Fibroblast of skin of back (primary cell): ENCODE measurements at regions not wholly inside any gene's neighbourhood (a gene's known extent, or its start where the extent isn't known, plus 50 kb on each side); places are given as distances from the start of the nearest gene placed in this dataset.
A peak's percentile ranks its signal among the peaks of the same experiment; 100 is the strongest.
"Not testable (repeated sequence)": the region's sequence is repeated elsewhere in the genome, so short reads cannot be mapped to it uniquely, and the experiment has no call there.

Experiments used
- DNase-seq: peaks from one replicate; pipeline ENCODE4 v3.0.0-alpha.2; 2013

- DNase-seq, result no peak
These were observed 204.3 kb upstream of the RSPO3 start for GRCh38 chr6:126914172-126914571.

- DNase-seq, result no peak
These were observed 203.7 kb upstream of the RSPO3 start for GRCh38 chr6:126914801-126915200.

- peak; percentile 95 for DNase-seq
These were observed 198.5 kb upstream of the RSPO3 start for GRCh38 chr6:126919947-126920346.

GRCh38 chr6:126923807-126924206 lies 194.7 kb upstream of the RSPO3 start:
- DNase-seq, result no peak

- DNase-seq, result no peak
These were observed 191.5 kb upstream of the RSPO3 start for GRCh38 chr6:126926926-126927325.

- no peak for DNase-seq
These were observed 190.6 kb upstream of the RSPO3 start for GRCh38 chr6:126927841-126928240.

GRCh38 chr6:126937426-126937825 lies 181.0 kb upstream of the RSPO3 start:
- DNase-seq, result no peak

GRCh38 chr6:126939784-126940183 lies 178.7 kb upstream of the RSPO3 start:
- DNase-seq, result no peak

GRCh38 chr6:126941751-126942150 lies 176.7 kb upstream of the RSPO3 start:
- DNase-seq, result no peak

- no peak for DNase-seq
These were observed 174.0 kb upstream of the RSPO3 start for GRCh38 chr6:126944512-126944911.

GRCh38 chr6:126945150-126945685 lies 173.3 kb upstream of the RSPO3 start:
- DNase-seq, result no peak

GRCh38 chr6:126945812-126946360 lies 172.6 kb upstream of the RSPO3 start:
- no peak for DNase-seq

- DNase-seq, result no peak
These were observed 171.4 kb upstream of the RSPO3 start for GRCh38 chr6:126947070-126947469.

GRCh38 chr6:126949786-126950185 lies 168.7 kb upstream of the RSPO3 start:
- peak; percentile 27 for DNase-seq

- no peak for DNase-seq
These were observed 162.8 kb upstream of the RSPO3 start for GRCh38 chr6:126955621-126956020.

GRCh38 chr6:126957721-126958120 lies 160.8 kb upstream of the RSPO3 start:
- DNase-seq, result no peak

GRCh38 chr6:126959765-126960164 lies 158.7 kb upstream of the RSPO3 start:
- no peak for DNase-seq

- DNase-seq, result no peak
These were observed 155.2 kb upstream of the RSPO3 start for GRCh38 chr6:126963077-126963809.

GRCh38 chr6:126967296-126968005 lies 151.0 kb upstream of the RSPO3 start:
- no peak for DNase-seq

- DNase-seq, result no peak
These were observed 142.1 kb upstream of the RSPO3 start for GRCh38 chr6:126976253-126976797.

GRCh38 chr6:126983779-126984178 lies 134.7 kb upstream of the RSPO3 start:
- no peak for DNase-seq

GRCh38 chr6:126988125-126988524 lies 130.3 kb upstream of the RSPO3 start:
- not testable (repeated sequence) for DNase-seq

GRCh38 chr6:127000631-127001030 lies 117.8 kb upstream of the RSPO3 start:
- DNase-seq, result no peak
